PC-9 (cell line): ENCODE measurements at regions not wholly inside any gene's neighbourhood (a gene's known extent, or its start where the extent isn't known, plus 50 kb on each side); places are given as distances from the start of the nearest gene placed in this dataset.

Source experiments
- BruUV-seq: library from RNA; stranded (reverse); fragments of 400-500 nt; replicated peaks from 2 replicates; lab custom pipeline; 2021; lab: Mats Ljungman, UMichigan
- CTCF ChIA-PET: fragments of 300-600 bp; sonication (Branson Sonifier 250); formaldehyde crosslinking; loops from one replicate; lab custom pipeline; 2022; ENCODE audit warnings: antibody characterized with exemption; lab: Charles Lee
- POLR2A ChIA-PET: fragments of 300-600 bp; sonication (Branson Sonifier 250); formaldehyde crosslinking; loops from one replicate; lab custom pipeline; 2022; ENCODE audit warnings: antibody characterized with exemption; ENCODE audit not compliant: unreplicated experiment; lab: Charles Lee
- DNase-seq, 2 experiments: peaks; one replicate each; pipeline versions ENCODE4 v3.0.0 to v3.0.0-alpha.2; 2015 to 2022; ENCODE audit warnings: mixed read lengths in 1 of 2
- H2AFZ ChIP-seq: fragments of 200-600 bp; sonication (generic); 2 replicates; pipeline ENCODE4 v1.8.1; 2017; ENCODE audit warnings: antibody characterized with exemption
- H3F3A ChIP-seq: fragments of 200-600 bp; sonication (generic); 2 replicates; pipeline ENCODE4 v1.8.1; 2017; ENCODE audit warnings: antibody characterized with exemption, mild to moderate bottlenecking, low read depth; ENCODE audit not compliant: insufficient read depth
- H3K27ac ChIP-seq: fragments of 200-600 bp; sonication (generic); 2 replicates; pipeline ENCODE4 v1.6.1; 2016; ENCODE audit warnings: mixed run types
- H3K27me3 ChIP-seq: fragments of 200-600 bp; sonication (generic); 2 replicates; pipeline ENCODE4 v1.6.1; 2016; ENCODE audit warnings: low read depth, mixed run types; ENCODE audit not compliant: insufficient read depth
- H3K36me3 ChIP-seq: fragments of 200-600 bp; sonication (generic); 2 replicates; pipeline ENCODE4 v1.6.1; 2016; ENCODE audit warnings: low read depth, mixed run types
- H3K4me1 ChIP-seq: fragments of 200-600 bp; sonication (generic); replicated peaks from 2 replicates; pipeline ENCODE4 v1.6.1; 2016; ENCODE audit warnings: mixed run types; ENCODE audit not compliant: insufficient read depth
- H3K4me2 ChIP-seq: fragments of 200-600 bp; sonication (generic); 2 replicates; pipeline ENCODE4 v1.6.1; 2017; ENCODE audit warnings: mixed run types
- H3K4me3 ChIP-seq: fragments of 200-600 bp; sonication (generic); 2 replicates; pipeline ENCODE4 v1.6.1; 2016; ENCODE audit warnings: mixed run types
- H3K79me2 ChIP-seq: fragments of 200-600 bp; sonication (generic); 2 replicates; pipeline ENCODE4 v1.6.1; 2017; ENCODE audit warnings: low read depth, mixed run types
- H3K9me2 ChIP-seq: fragments of 200-600 bp; sonication (generic); 2 replicates; pipeline ENCODE4 v1.8.1; 2017; ENCODE audit warnings: mild to moderate bottlenecking; ENCODE audit not compliant: insufficient read depth
- H3K9me3 ChIP-seq: fragments of 200-600 bp; sonication (generic); 2 replicates; pipeline ENCODE4 v1.8.1; 2016; ENCODE audit warnings: low read depth; ENCODE audit not compliant: insufficient read depth
- H4K20me1 ChIP-seq: fragments of 200-600 bp; sonication (generic); 2 replicates; pipeline ENCODE4 v1.8.1; 2017; ENCODE audit not compliant: insufficient read depth
- CTCF ChIP-seq: fragments of 200-600 bp; sonication (generic); conservative IDR thresholded peaks from 2 replicates; pipeline ENCODE4 v1.6.1; 2017; ENCODE audit warnings: mixed run types, antibody characterized with exemption, mild to moderate bottlenecking, moderate library complexity
- EZH2 ChIP-seq: fragments of 200-600 bp; sonication (generic); IDR thresholded peaks from 2 replicates; pipeline ENCODE4 v1.8.0; 2017; ENCODE audit warnings: antibody characterized with exemption, low read depth
- intact Hi-C: fragments of 100-400 bp; cut with micrococcal nuclease; formaldehyde crosslinking; loops from one replicate; pipeline ENCODE4 v1.10.0; 2022; ENCODE audit not compliant: unreplicated experiment

GRCh38 chr5:174971210-174971609 lies 246.8 kb downstream of the MSX2 start:
- H3K79me2 ChIP-seq = no peaks in the 10 kb centered on the region
- no peaks in the 10 kb centered on the region for H3K4me1 ChIP-seq
- no peak for DNase-seq
- H3K27me3 ChIP-seq = 0 out of 2 replicates have a peak, but pooled peaks cover 4% of the 10 kb centered on the region
- H3K4me3 ChIP-seq = no peak overlapping the region
- TF ChIP-seq EZH2 = no peak
- TF ChIP-seq CTCF = no peak
- H4K20me1 ChIP-seq = no peaks in the 10 kb centered on the region
- H3K9me3 ChIP-seq = peaks cover 3% of the 10 kb centered on the region; the same call in 1 of the 2 replicates
- ChIA-PET POLR2A (no interaction called here), CTCF (no interaction called here)
- H3K27ac ChIP-seq = no peak overlapping the region
- no peak overlapping the region for H3K4me2 ChIP-seq
- BruUV-seq = no TSS peak
- H3K9me2 ChIP-seq = no peaks in the 10 kb centered on the region
- intact Hi-C loops = no loop called here
- H3K36me3 ChIP-seq = no peaks in the 10 kb centered on the region
- H2AFZ ChIP-seq = no peak overlapping the region
- H3F3A ChIP-seq = no peaks in the 10 kb centered on the region

- TF ChIP-seq EZH2 (no peak), CTCF (no peak)
- Histone ChIP-seq H4K20me1 (no peaks in the 10 kb centered on the region), H2AFZ (no peak overlapping the region), H3K27me3 (0 out of 2 replicates have a peak, but pooled peaks cover 4% of the 10 kb centered on the region), H3K79me2 (no peaks in the 10 kb centered on the region), H3K36me3 (no peaks in the 10 kb centered on the region), H3F3A (no peaks in the 10 kb centered on the region), H3K4me2 (no peak overlapping the region), H3K4me1 (no peaks in the 10 kb centered on the region), H3K9me3 (peaks cover 3% of the 10 kb centered on the region; the same call in 1 of the 2 replicates), H3K4me3 (no peak overlapping the region), H3K27ac (no peak overlapping the region), H3K9me2 (peaks cover 4% of the 10 kb centered on the region; the same call in 1 of the 2 replicates)
- ChIA-PET POLR2A (no interaction called here), CTCF (no interaction called here)
- no TSS peak for BruUV-seq
- intact Hi-C loops = no loop called here
- DNase-seq = no peak
Observed at GRCh38 chr5:174970502-174970901, 246.1 kb downstream of the MSX2 start.

GRCh38 chr5:174953871-174954270 lies 229.5 kb downstream of the MSX2 start:
- DNase-seq = no peak
- no peaks in the 10 kb centered on the region for H3K9me2 ChIP-seq
- intact Hi-C loops = loop anchor here (10.0 kb wide), 1 partner anchor 751 kb away; no protein-coding TSS in a partner anchor

More at GRCh38 chr5:174953871-174954270, 229.5 kb downstream of the MSX2 start:
- Histone ChIP-seq H3K4me3 (no peak overlapping the region), H4K20me1 (no peaks in the 10 kb centered on the region), H3K4me1 (no peaks in the 10 kb centered on the region), H3K9me3 (no peaks in the 10 kb centered on the region), H3K27me3 (peaks cover 22% of the 10 kb centered on the region; the same call in 1 of the 2 replicates), H3F3A (no peaks in the 10 kb centered on the region), H3K27ac (no peak overlapping the region), H3K4me2 (no peak overlapping the region), H2AFZ (no peak overlapping the region), H3K36me3 (no peaks in the 10 kb centered on the region), H3K79me2 (no peaks in the 10 kb centered on the region)
- no peak for TF ChIP-seq EZH2
- no peak for TF ChIP-seq CTCF
- no TSS peak for BruUV-seq
- ChIA-PET CTCF (interaction anchor here (0.6 kb wide), 1 partner anchor 196 kb away, joined by 4 read pairs; no protein-coding TSS in a partner anchor), POLR2A (no interaction called here)
